MM.1S (cell line): ENCODE measurements at regions not wholly inside any gene's neighbourhood (a gene's known extent, or its start where the extent isn't known, plus 50 kb on each side); places are given as distances from the start of the nearest gene placed in this dataset.

Experiments used
- DNase-seq: peaks from one replicate; pipeline ENCODE4 v3.0.0-alpha.2; 2015
- H2AFZ ChIP-seq: fragments of 300-600 bp; sonication (generic); 2 replicates; pipeline ENCODE4 v1.6.0; 2016; ENCODE audit warnings: antibody characterized with exemption, low read length
- H3F3A ChIP-seq: fragments of 300-600 bp; sonication (generic); 2 replicates; pipeline ENCODE4 v1.6.1; 2016; ENCODE audit warnings: mild to moderate bottlenecking, antibody characterized with exemption, low read length, moderate library complexity, mixed read lengths; ENCODE audit not compliant: insufficient read depth
- H3K27ac ChIP-seq: fragments of 300-600 bp; sonication (generic); 2 replicates; pipeline ENCODE4 v1.5.1; 2016; ENCODE audit warnings: mild to moderate bottlenecking, low read length
- H3K27me3 ChIP-seq: fragments of 300-600 bp; sonication (generic); replicated peaks from 2 replicates; pipeline ENCODE4 v1.6.0; 2016; ENCODE audit warnings: low read length; ENCODE audit not compliant: insufficient read depth
- H3K36me3 ChIP-seq: fragments of 300-600 bp; sonication (generic); replicated peaks from 2 replicates; pipeline ENCODE4 v1.6.1; 2016; ENCODE audit warnings: mild to moderate bottlenecking, low read length, mixed read lengths; ENCODE audit not compliant: insufficient read depth
- H3K4me1 ChIP-seq: fragments of 300-600 bp; sonication (generic); 2 replicates; pipeline ENCODE4 v1.6.1; 2016; ENCODE audit warnings: low read length, mixed read lengths
- H3K4me2 ChIP-seq: fragments of 300-600 bp; sonication (generic); 2 replicates; pipeline ENCODE4 v1.6.0; 2016; ENCODE audit warnings: low read depth, low read length
- H3K4me3 ChIP-seq: fragments of 300-600 bp; sonication (generic); 2 replicates; pipeline ENCODE4 v1.5.1; 2016; ENCODE audit warnings: low read length, mixed read lengths
- H3K79me2 ChIP-seq: fragments of 300-600 bp; sonication (generic); 2 replicates; pipeline ENCODE4 v1.6.1; 2016; ENCODE audit warnings: mixed run types, low read length, mixed read lengths
- H3K9ac ChIP-seq: fragments of 300-600 bp; sonication (generic); 2 replicates; pipeline ENCODE4 v1.6.1; 2016; ENCODE audit warnings: low read length, mixed read lengths
- H3K9me2 ChIP-seq: fragments of 300-600 bp; sonication (generic); replicated peaks from 2 replicates; pipeline ENCODE4 v1.6.1; 2016; ENCODE audit warnings: mild to moderate bottlenecking, low read length, mixed read lengths; ENCODE audit not compliant: insufficient read depth
- H3K9me3 ChIP-seq: fragments of 300-600 bp; sonication (generic); replicated peaks from 2 replicates; pipeline ENCODE4 v1.6.1; 2016; ENCODE audit warnings: mild to moderate bottlenecking, low read length, mixed read lengths; ENCODE audit not compliant: insufficient read depth
- H4K20me1 ChIP-seq: fragments of 300-600 bp; sonication (generic); 2 replicates; pipeline ENCODE4 v1.6.1; 2016; ENCODE audit warnings: mild to moderate bottlenecking, low read length, moderate library complexity, mixed read lengths; ENCODE audit not compliant: insufficient read depth
- EZH2 ChIP-seq: fragments of 300-600 bp; sonication (generic); optimal IDR thresholded peaks from 2 replicates; pipeline ENCODE3; 2017; ENCODE audit warnings: low read depth, mild to moderate bottlenecking, antibody characterized with exemption, low read length, mixed read lengths
- EZH2phosphoT487 ChIP-seq: fragments of 300-600 bp; sonication (generic); IDR thresholded peaks from 2 replicates; pipeline ENCODE4 v1.6.1; 2018; ENCODE audit warnings: antibody characterized with exemption, low read length
- TF ChIP-seq, protein P1 (sequence below): fragments of 300-600 bp; sonication (generic); IDR thresholded peaks from 2 replicates; pipeline ENCODE4 v1.5.1; 2016; ENCODE audit warnings: antibody characterized with exemption, low read length, mixed read lengths

GRCh38 chr11:8337130-8337795, 73.6 kb upstream of the LMO1 start:
- Histone ChIP-seq H3K4me1 (no peaks in the 10 kb centered on the region), H2AFZ (no peak overlapping the region), H3K9me2 (no peaks in the 10 kb centered on the region), H4K20me1 (no peaks in the 10 kb centered on the region), H3K79me2 (no peaks in the 10 kb centered on the region), H3K27ac (no peak overlapping the region), H3K27me3 (no peaks in the 10 kb centered on the region), H3K36me3 (no peaks in the 10 kb centered on the region), H3K4me2 (no peak overlapping the region), H3K4me3 (no peak overlapping the region), H3K9ac (no peak overlapping the region), H3K9me3 (no peaks in the 10 kb centered on the region), H3F3A (no peaks in the 10 kb centered on the region)
- no peak for DNase-seq
- no peak for TF ChIP-seq EZH2phosphoT487
- TF ChIP-seq, protein P1, sequence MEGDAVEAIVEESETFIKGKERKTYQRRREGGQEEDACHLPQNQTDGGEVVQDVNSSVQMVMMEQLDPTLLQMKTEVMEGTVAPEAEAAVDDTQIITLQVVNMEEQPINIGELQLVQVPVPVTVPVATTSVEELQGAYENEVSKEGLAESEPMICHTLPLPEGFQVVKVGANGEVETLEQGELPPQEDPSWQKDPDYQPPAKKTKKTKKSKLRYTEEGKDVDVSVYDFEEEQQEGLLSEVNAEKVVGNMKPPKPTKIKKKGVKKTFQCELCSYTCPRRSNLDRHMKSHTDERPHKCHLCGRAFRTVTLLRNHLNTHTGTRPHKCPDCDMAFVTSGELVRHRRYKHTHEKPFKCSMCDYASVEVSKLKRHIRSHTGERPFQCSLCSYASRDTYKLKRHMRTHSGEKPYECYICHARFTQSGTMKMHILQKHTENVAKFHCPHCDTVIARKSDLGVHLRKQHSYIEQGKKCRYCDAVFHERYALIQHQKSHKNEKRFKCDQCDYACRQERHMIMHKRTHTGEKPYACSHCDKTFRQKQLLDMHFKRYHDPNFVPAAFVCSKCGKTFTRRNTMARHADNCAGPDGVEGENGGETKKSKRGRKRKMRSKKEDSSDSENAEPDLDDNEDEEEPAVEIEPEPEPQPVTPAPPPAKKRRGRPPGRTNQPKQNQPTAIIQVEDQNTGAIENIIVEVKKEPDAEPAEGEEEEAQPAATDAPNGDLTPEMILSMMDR = no peak

DNA sequence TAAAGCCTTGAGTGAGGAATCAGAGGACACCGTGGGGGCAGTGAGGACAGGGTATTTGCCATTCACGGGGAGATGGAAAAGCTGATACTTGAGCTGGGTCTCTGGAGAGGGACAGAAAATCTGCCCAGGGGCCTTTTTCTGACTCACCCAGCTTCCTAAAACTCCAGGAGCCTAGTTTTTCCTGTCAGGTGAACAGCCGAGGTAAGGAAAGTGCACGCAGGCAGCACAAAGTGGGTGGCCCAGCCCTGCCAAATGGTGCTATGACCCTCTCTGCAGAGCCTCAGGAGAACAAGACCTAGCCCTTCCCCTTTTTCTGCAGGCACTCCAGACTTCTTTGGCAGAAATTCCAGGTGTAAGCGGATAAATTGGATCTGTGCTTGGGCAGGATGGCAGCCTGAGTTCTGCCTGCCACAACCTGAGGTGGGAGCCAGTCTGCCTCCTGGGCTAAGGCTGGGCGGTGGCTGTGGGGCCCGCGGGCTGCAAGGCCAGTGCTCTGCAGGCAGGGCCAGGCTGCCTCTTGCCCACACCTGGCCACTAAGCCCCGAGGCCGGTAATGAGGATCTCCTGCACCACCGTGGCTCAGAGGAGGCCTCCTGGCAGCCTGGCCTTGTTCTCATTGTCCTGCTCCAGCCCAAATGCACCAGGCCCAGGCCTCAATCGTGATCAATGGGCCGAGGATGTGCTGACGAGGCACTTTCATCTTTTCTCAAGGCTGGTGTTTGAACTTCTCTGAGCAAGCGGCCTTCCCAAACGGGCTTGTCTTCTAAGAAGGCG, 72.9 kb upstream of the LMO1 start:
- Histone ChIP-seq H3K27me3 (no peaks in the 10 kb centered on the region), H3K9ac (no peak overlapping the region), H3K27ac (no peak overlapping the region), H4K20me1 (no peaks in the 10 kb centered on the region), H3K9me2 (no peaks in the 10 kb centered on the region), H3K9me3 (no peaks in the 10 kb centered on the region), H3K4me2 (no peak overlapping the region), H3K4me3 (no peak overlapping the region), H2AFZ (no peak overlapping the region), H3K36me3 (no peaks in the 10 kb centered on the region), H3F3A (no peaks in the 10 kb centered on the region), H3K4me1 (no peaks in the 10 kb centered on the region), H3K79me2 (no peaks in the 10 kb centered on the region)
- TF ChIP-seq, protein P1 = no peak
- TF ChIP-seq EZH2 = no peak
- TF ChIP-seq EZH2phosphoT487 = no peak
- no peak for DNase-seq

GRCh38 chr11:8335683-8336082, 72.0 kb upstream of the LMO1 start:
- Histone ChIP-seq H3K9me3 (no peaks in the 10 kb centered on the region), H3K27ac (no peak overlapping the region), H3K9ac (no peak overlapping the region), H3K4me3 (no peak overlapping the region), H3K36me3 (no peaks in the 10 kb centered on the region), H2AFZ (no peak overlapping the region), H4K20me1 (no peaks in the 10 kb centered on the region), H3K4me1 (no peaks in the 10 kb centered on the region), H3K27me3 (no peaks in the 10 kb centered on the region), H3F3A (no peaks in the 10 kb centered on the region), H3K9me2 (no peaks in the 10 kb centered on the region), H3K4me2 (no peak overlapping the region), H3K79me2 (no peaks in the 10 kb centered on the region)
- TF ChIP-seq, protein P1 = no peak
- TF ChIP-seq EZH2 (no peak), EZH2phosphoT487 (no peak)
- DNase-seq = no peak
